ENCODE measurements at regions not wholly inside any gene's neighbourhood (a gene's known extent, or its start where the extent isn't known, plus 50 kb on each side); places are given as distances from the start of the nearest gene placed in this dataset.

DNA sequence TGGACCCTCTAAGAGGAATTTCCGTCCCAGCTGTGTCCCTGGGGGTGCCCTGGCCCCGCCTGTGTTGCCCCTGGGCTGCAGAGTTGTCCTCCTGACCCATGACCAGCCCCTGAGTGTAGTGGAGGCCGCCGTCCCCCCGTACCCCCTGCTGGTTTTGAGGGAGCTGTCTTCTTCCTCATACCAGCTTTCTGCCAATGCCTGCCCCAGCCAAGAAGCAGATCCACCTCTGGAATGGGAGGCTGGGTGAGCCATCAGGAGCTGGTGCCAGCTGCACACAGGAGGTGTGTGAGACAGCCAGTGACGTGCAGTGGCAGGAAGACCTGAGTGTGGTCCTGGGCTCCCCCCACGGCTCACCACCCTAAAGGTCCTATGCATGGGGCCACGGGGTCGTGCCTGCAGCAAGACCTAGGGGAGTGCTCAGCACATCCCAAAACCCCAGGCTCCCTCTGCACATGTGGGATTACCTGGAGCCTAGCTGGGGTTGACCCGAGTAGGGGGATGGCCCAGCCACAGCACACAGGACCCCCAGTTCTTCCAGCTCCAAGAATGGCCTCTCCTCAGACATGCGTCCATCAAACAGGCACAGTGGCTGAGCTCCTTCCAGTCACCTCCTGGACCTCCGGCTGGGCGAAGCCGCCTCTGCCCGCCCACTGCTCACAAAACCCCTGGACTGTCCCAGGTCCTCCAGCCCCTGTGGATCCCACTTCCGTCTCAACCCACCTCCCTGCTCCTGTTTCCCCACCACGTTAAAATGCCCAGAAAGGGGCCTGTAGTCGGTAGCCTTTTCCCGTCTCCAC, 647.6 kb downstream of the BRD1 start:
- TF ChIP-seq, protein P1, sequence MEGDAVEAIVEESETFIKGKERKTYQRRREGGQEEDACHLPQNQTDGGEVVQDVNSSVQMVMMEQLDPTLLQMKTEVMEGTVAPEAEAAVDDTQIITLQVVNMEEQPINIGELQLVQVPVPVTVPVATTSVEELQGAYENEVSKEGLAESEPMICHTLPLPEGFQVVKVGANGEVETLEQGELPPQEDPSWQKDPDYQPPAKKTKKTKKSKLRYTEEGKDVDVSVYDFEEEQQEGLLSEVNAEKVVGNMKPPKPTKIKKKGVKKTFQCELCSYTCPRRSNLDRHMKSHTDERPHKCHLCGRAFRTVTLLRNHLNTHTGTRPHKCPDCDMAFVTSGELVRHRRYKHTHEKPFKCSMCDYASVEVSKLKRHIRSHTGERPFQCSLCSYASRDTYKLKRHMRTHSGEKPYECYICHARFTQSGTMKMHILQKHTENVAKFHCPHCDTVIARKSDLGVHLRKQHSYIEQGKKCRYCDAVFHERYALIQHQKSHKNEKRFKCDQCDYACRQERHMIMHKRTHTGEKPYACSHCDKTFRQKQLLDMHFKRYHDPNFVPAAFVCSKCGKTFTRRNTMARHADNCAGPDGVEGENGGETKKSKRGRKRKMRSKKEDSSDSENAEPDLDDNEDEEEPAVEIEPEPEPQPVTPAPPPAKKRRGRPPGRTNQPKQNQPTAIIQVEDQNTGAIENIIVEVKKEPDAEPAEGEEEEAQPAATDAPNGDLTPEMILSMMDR (conservative IDR thresholded peaks at IDR 0.05; ENCODE audit: low read length), result no peak
- no peak for TF ChIP-seq EZH2phosphoT487 (IDR thresholded peaks at IDR 0.05; ENCODE audit: borderline replicate concordance)
